ENCODE measurements at regions not wholly inside any gene's neighbourhood (a gene's known extent, or its start where the extent isn't known, plus 50 kb on each side); places are given as distances from the start of the nearest gene placed in this dataset.

DNA sequence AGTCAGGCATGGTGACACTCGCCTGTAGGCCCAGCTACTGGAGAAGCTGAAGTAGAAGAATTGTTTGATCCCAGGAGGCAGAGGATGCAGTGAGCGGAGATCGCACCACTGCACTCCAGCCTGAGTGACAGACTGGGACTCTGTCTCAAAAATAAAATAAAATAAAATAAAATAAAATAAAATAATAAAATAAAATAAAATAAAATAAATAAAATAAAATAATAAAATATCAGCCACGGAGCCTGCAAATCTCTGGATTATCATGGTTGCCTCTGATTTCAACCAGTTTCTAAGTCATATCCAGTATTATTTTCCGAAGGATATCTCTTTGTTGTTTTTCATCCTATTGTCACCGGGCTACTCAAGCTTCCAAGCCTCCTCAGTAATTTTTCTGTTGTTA, 51.7 kb upstream of the FZD8 start:
- no peak for DNase-seq (ENCODE audit: low read depth)
